K562 (cell line): ENCODE measurements at regions not wholly inside any gene's neighbourhood (a gene's known extent, or its start where the extent isn't known, plus 50 kb on each side); places are given as distances from the start of the nearest gene placed in this dataset.
"Not testable (repeated sequence)": the region's sequence is repeated elsewhere in the genome, so short reads cannot be mapped to it uniquely, and the experiment has no call there.

Source experiments
- ATAC-seq: fragments of 200-7000 bp; cut with Tn5 transposase; 3 replicates; pipeline ENCODE4 v1.9.1; 2020; ENCODE audit warnings: moderate library complexity
- BruUV-seq: library from RNA; stranded (reverse); fragments of 400-500 nt; replicated peaks from 2 replicates; lab custom pipeline; 2021; lab: Mats Ljungman, UMichigan
- CTCF ChIA-PET: fragments of 300-600 bp; formaldehyde crosslinking; extraction: SDS; loops from one replicate; lab custom pipeline; 2021; ENCODE audit warnings: low intra/inter-chr PET ratio; lab: Yijun Ruan, JAX
- POLR2A ChIA-PET: fragments of 300-600, 350-650 bp; sonication (Branson Sonifier 250); formaldehyde crosslinking; extraction: SDS; loops from one replicate; lab custom pipeline; 2021; ENCODE audit warnings: antibody characterized with exemption, inconsistent platforms; lab: Yijun Ruan, JAX
- DNase-seq, 4 experiments: peaks; one replicate each; pipeline versions ENCODE4 v3.0.0 to v3.0.0-alpha.2; 2011 to 2018; ENCODE audit warnings: low spot score in 3 of 4, mixed read lengths in 3 of 4; ENCODE audit errors: extremely low read depth in 1 of 4
- FAIRE-seq: peaks from 2 replicates; lab custom pipeline; 2011; peaks lifted over from hg19 to GRCh38; lab: Jason Lieb, UNC
- H2AFZ ChIP-seq: 2 replicates; pipeline ENCODE4 v1.6.0; 2011; ENCODE audit warnings: low read depth, low read length, control low read depth, inconsistent platforms
- H3K27ac ChIP-seq: fragments of 200-600 bp; 3 replicates; pipeline ENCODE4 v1.8.0; 2011; ENCODE audit warnings: low read depth, mild to moderate bottlenecking, control low read depth, inconsistent platforms, low read length, moderate library complexity, mixed read lengths; ENCODE audit errors: extremely low read depth
- H3K27me3 ChIP-seq, 2 experiments: fragments of 300-600 bp in 1 of 2; 2 replicates in 1 of 2; 3 replicates in 1 of 2; pipeline versions ENCODE4 v1.6.0 to v1.8.0; 2011; ENCODE audit warnings: inconsistent platforms in 2 of 2, low read length in 2 of 2, mild to moderate bottlenecking in 1 of 2, mixed read lengths in 1 of 2, moderate library complexity in 1 of 2; ENCODE audit not compliant: control insufficient read depth in 2 of 2, insufficient read depth in 2 of 2
- H3K36me3 ChIP-seq: fragments of 300-600 bp; 3 replicates; pipeline ENCODE4 v1.8.0; 2011; ENCODE audit warnings: mild to moderate bottlenecking, low read length, inconsistent platforms; ENCODE audit not compliant: control insufficient read depth, insufficient read depth
- H3K4me1 ChIP-seq, 2 experiments: fragments of 200-600 bp in 1 of 2; replicated peaks in 1 of 2; 2 replicates in 1 of 2; 3 replicates in 1 of 2; pipeline versions ENCODE4 v1.5.1 to v1.8.0; 2011; ENCODE audit warnings: inconsistent platforms in 2 of 2, low read length in 2 of 2, mild to moderate bottlenecking in 1 of 2, mixed read lengths in 1 of 2, moderate library complexity in 1 of 2; ENCODE audit not compliant: control insufficient read depth in 2 of 2, insufficient read depth in 2 of 2
- H3K4me2 ChIP-seq: 2 replicates; pipeline ENCODE4 v1.6.1; 2011; ENCODE audit warnings: low read length, control low read depth, inconsistent platforms, mixed read lengths; ENCODE audit not compliant: insufficient read depth
- H3K4me3 ChIP-seq: fragments of 200-600 bp; sonication (generic), shearing (Covaris generic); 2 replicates; pipeline ENCODE4 v1.5.1; 2016; ENCODE audit warnings: control low read depth, inconsistent platforms
- H3K79me2 ChIP-seq: fragments of 200-600 bp; 3 replicates; pipeline ENCODE4 v1.8.0; 2011; ENCODE audit warnings: low read length, inconsistent platforms; ENCODE audit not compliant: control insufficient read depth, insufficient read depth
- H3K9ac ChIP-seq, 2 experiments: 2 replicates each; pipeline versions ENCODE4 v1.6.0 to v1.6.1; 2011; ENCODE audit warnings: low read depth in 2 of 2, low read length in 2 of 2, control low read depth in 1 of 2, inconsistent platforms in 1 of 2, mild to moderate bottlenecking in 1 of 2, mixed read lengths in 1 of 2; ENCODE audit not compliant: insufficient read depth in 1 of 2
- H3K9me1 ChIP-seq: one replicate; pipeline ENCODE4 v1.6.0; 2011; ENCODE audit warnings: inconsistent platforms, mild to moderate bottlenecking, low read length, moderate library complexity; ENCODE audit not compliant: control insufficient read depth, insufficient read depth
- H3K9me3 ChIP-seq: replicated peaks from 2 replicates; pipeline ENCODE4 v1.5.1; 2011; ENCODE audit warnings: low read depth, low read length, inconsistent platforms; ENCODE audit not compliant: control insufficient read depth, insufficient read depth
- H4K20me1 ChIP-seq: replicated peaks from 2 replicates; pipeline ENCODE4 v1.6.1; 2011; ENCODE audit warnings: low read length, inconsistent platforms, mixed read lengths; ENCODE audit not compliant: control insufficient read depth, insufficient read depth
- MTA1 ChIP-seq: fragments of 450-650 bp; IDR thresholded peaks from 2 replicates; pipeline ENCODE4 v1.6.1; 2017; ENCODE audit warnings: borderline replicate concordance
- PURB ChIP-seq: sonication (generic); formaldehyde crosslinking; IDR thresholded peaks from 2 replicates; pipeline ENCODE4 v1.9.0; 2021; ENCODE audit warnings: low read depth, mild to moderate bottlenecking, missing genetic modification reagents
- USF1 ChIP-seq: sonication (generic); formaldehyde crosslinking; IDR thresholded peaks from 2 replicates; pipeline ENCODE4 v1.9.0; 2022; ENCODE audit warnings: mild to moderate bottlenecking, missing genetic modification reagents
- ZBTB40 ChIP-seq, 2 experiments: fragments of 450-650 bp in 1 of 2; sonication (generic) in 1 of 2; formaldehyde crosslinking in 1 of 2; IDR thresholded peaks; 2 replicates each; pipeline versions ENCODE4 v1.7.1 to v1.9.0; 2016 to 2022; ENCODE audit warnings: inconsistent platforms in 1 of 2, mild to moderate bottlenecking in 1 of 2, missing genetic modification reagents in 1 of 2
- ZNF639 ChIP-seq, 2 experiments: fragments of 200-800 bp in 1 of 2; sonication (Bioruptor generic) in 1 of 2; sonication (generic) in 1 of 2; formaldehyde crosslinking in 1 of 2; IDR thresholded peaks in 1 of 2; conservative IDR thresholded peaks in 1 of 2; 2 replicates each; pipeline versions ENCODE4 v1.5.0 to v1.6.1; 2016 to 2020; ENCODE audit warnings: missing compliant biosample characterization in 1 of 2, missing genetic modification characterization in 1 of 2, missing genetic modification reagents in 1 of 2
- WGBS: fragments of 100-300 bp; shearing (Covaris generic); methylation state at CpG from one replicate; pipeline ENCODE4 v1.1.6; 2016; ENCODE audit warnings: low coverage, mixed read lengths; ENCODE audit not compliant: insufficient coverage; ENCODE audit errors: missing lambda C conversion rate; 5-methylcytosine and 5-hydroxymethylcytosine counted together
- in situ Hi-C: fragments of 300-500 bp; cut with MboI; formaldehyde crosslinking; loops from 4 replicates; pipeline ENCODE4 v1.15.0; 2018; ENCODE audit warnings: inconsistent platforms, mixed read lengths
- intact Hi-C: fragments of 100-400 bp; cut with micrococcal nuclease; formaldehyde crosslinking; loops from 2 replicates; pipeline ENCODE4 v1.14.2; 2022

- TF ChIP-seq ZBTB40 (IDR thresholded peaks at IDR 0.05), result no peak
- no peak for TF ChIP-seq ZBTB40 (CRISPR knock-in tag; IDR thresholded peaks at IDR 0.05)
- TF ChIP-seq MTA1, result no peak
- no peak for TF ChIP-seq USF1 (CRISPR knock-in tag)
- TF ChIP-seq ZNF639 (CRISPR knock-in tag; conservative IDR thresholded peaks at IDR 0.05 in 1 of 2, IDR thresholded peaks at IDR 0.05 in 1 of 2), result no peak
- no peak for TF ChIP-seq PURB (CRISPR knock-in tag)
- TF ChIP-seq, all 486 proteins: peak for 0
These were observed 114.8 kb upstream of the NPY start (continued) for GRCh38 chr7:24169077-24169624.

GRCh38 chr7:24171951-24172350 is 112.0 kb upstream of the NPY start:
- H4K20me1 ChIP-seq, H3K9me3 ChIP-seq, BruUV-seq, H3K36me3 ChIP-seq, H3K27me3 ChIP-seq, H3K79me2 ChIP-seq, in situ Hi-C loops, ATAC-seq, H3K9me1 ChIP-seq, CTCF ChIA-PET, FAIRE-seq, DNase-seq, POLR2A ChIA-PET, H3K27ac ChIP-seq, H2AFZ ChIP-seq, H3K4me2 ChIP-seq, H3K9ac ChIP-seq, intact Hi-C loops, H3K4me3 ChIP-seq, H3K4me1 ChIP-seq: not testable (repeated sequence)
- WGBS, result 2% methylated on average over 9 of the region's 9 CpGs
